ENCODE measurements at regions not wholly inside any gene's neighbourhood (a gene's known extent, or its start where the extent isn't known, plus 50 kb on each side); places are given as distances from the start of the nearest gene placed in this dataset.

DNA sequence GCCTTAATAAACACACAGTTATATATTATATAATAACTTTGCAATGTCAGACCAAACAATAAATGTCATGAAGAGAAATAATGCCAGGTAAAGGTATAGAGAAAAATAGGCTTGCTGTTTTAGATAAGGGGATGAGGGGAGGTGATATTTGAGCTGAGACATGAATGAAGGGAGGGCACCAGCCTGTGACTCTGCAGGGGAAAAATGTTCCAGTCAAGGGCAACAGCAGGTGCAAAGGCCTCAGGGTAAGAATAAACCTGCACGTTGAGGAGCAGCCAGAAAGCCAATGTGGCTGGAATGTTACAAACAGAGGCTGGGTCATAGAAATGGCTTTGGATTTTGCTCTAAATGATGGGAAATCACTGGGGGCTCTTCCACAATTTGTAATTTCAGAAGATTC lies 519.6 kb downstream of the SOX6 start:
- TF ChIP-seq RBM22 (optimal IDR thresholded peaks at IDR 0.05; ENCODE audit: low read length) (no peak), ZNF781 (CRISPR knock-in tag; IDR thresholded peaks at IDR 0.05; ENCODE audit: borderline replicate concordance, not compliant biosample characterization) (no peak), POLR2A (IDR thresholded peaks at IDR 0.05; ENCODE audit: insufficient read depth in 1 of 2, low read depth in 2 of 2, low read length in 2 of 2) (no peak), JUNB (CRISPR knock-in tag; IDR thresholded peaks at IDR 0.05; ENCODE audit: borderline replicate concordance) (no peak)
- TF ChIP-seq, protein P1, sequence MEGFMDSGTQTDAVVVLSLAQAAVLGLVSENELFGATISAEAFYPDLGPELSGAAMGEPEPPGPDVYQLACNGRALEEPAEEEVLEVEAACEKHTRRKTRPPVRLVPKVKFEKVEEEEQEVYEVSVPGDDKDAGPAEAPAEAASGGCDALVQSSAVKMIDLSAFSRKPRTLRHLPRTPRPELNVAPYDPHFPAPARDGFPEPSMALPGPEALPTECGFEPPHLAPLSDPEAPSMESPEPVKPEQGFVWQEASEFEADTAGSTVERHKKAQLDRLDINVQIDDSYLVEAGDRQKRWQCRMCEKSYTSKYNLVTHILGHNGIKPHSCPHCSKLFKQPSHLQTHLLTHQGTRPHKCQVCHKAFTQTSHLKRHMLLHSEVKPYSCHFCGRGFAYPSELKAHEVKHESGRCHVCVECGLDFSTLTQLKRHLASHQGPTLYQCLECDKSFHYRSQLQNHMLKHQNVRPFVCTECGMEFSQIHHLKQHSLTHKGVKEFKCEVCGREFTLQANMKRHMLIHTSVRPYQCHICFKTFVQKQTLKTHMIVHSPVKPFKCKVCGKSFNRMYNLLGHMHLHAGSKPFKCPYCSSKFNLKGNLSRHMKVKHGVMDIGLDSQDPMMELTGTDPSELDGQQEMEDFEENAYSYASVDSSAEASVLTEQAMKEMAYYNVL (CRISPR knock-in tag; IDR thresholded peaks at IDR 0.05; ENCODE audit: borderline replicate concordance) = no peak
